NCI-H1436 (cell line): ENCODE measurements at regions not wholly inside any gene's neighbourhood (a gene's known extent, or its start where the extent isn't known, plus 50 kb on each side); places are given as distances from the start of the nearest gene placed in this dataset.

Source experiments
- DNase-seq: peaks from one replicate; lab custom pipeline; 2025; lab: John Stamatoyannopoulos, UW

GRCh38 chr4:137630252-137630651, 98.0 kb upstream of the PCDH18 start:
- DNase-seq, result no peak

- DNase-seq, result no peak
These were observed 95.6 kb upstream of the PCDH18 start for GRCh38 chr4:137627739-137628460.

GRCh38 chr4:137626942-137627738, 94.8 kb upstream of the PCDH18 start:
- no peak for DNase-seq

GRCh38 chr4:137623013-137623412, 90.7 kb upstream of the PCDH18 start:
- peak; percentile 15 for DNase-seq

- DNase-seq, result peak; percentile 55
These were observed 88.8 kb upstream of the PCDH18 start for GRCh38 chr4:137621056-137621455.

- DNase-seq, result peak; percentile 41
These were observed 82.2 kb upstream of the PCDH18 start for GRCh38 chr4:137614491-137614890.

- no peak for DNase-seq
These were observed 79.9 kb upstream of the PCDH18 start for GRCh38 chr4:137611998-137612700.

GRCh38 chr4:137610960-137611359, 78.7 kb upstream of the PCDH18 start:
- DNase-seq, result no peak

- DNase-seq, result no peak
These were observed 77.6 kb upstream of the PCDH18 start for GRCh38 chr4:137609718-137610430.

GRCh38 chr4:137608085-137608484, 75.8 kb upstream of the PCDH18 start:
- no peak for DNase-seq

GRCh38 chr4:137602436-137602835, 70.1 kb upstream of the PCDH18 start:
- DNase-seq, result no peak

GRCh38 chr4:137601934-137602333, 69.6 kb upstream of the PCDH18 start:
- no peak for DNase-seq

GRCh38 chr4:137599734-137600133, 67.4 kb upstream of the PCDH18 start:
- no peak for DNase-seq

GRCh38 chr4:137597752-137598430, 65.6 kb upstream of the PCDH18 start:
- DNase-seq, result no peak

- no peak for DNase-seq
These were observed 55.5 kb upstream of the PCDH18 start for GRCh38 chr4:137587796-137588195.

- no peak for DNase-seq
These were observed 51.4 kb upstream of the PCDH18 start for GRCh38 chr4:137583671-137584070.
